ENCODE measurements at regions not wholly inside any gene's neighbourhood (a gene's known extent, or its start where the extent isn't known, plus 50 kb on each side); places are given as distances from the start of the nearest gene placed in this dataset.

GRCh38 chr7:124557101-124557500 lies 208.5 kb downstream of the GPR37 start (continued):
- TF ChIP-seq ZNF462 (CRISPR knock-in tag; IDR thresholded peaks at IDR 0.05) (no peak), ETS1 (IDR thresholded peaks at IDR 0.05) (no peak), NANOG (IDR thresholded peaks at IDR 0.05; ENCODE audit: borderline replicate concordance) (no peak), CREB1 (CRISPR knock-in tag; IDR thresholded peaks at IDR 0.05; ENCODE audit: low read depth) (no peak), EZH2phosphoT487 (IDR thresholded peaks at IDR 0.05; ENCODE audit: unreplicated experiment) (no peak), CTCF (conservative IDR thresholded peaks at IDR 0.05; ENCODE audit: low read depth in 2 of 2) (no peak), ZNF331 (CRISPR knock-in tag; IDR thresholded peaks at IDR 0.05; ENCODE audit: low read depth) (no peak), EZH2 (IDR thresholded peaks at IDR 0.05; ENCODE audit: low read depth, unreplicated experiment) (no peak), ZNF114 (CRISPR knock-in tag; IDR thresholded peaks at IDR 0.05) (no peak), JUNB (IDR thresholded peaks at IDR 0.05; ENCODE audit: unreplicated experiment) (no peak), POLR2AphosphoS5 (IDR thresholded peaks at IDR 0.05; ENCODE audit: low read depth) (no peak)

All from GM23338 (cell line).